Stimulated activated CD4-positive, alpha-beta T cell treated with anti-CD3 and anti-CD28 coated beads, TNF-alpha, amount 100 ng/mL, for 1 hour (primary cell): ENCODE measurements at regions not wholly inside any gene's neighbourhood (a gene's known extent, or its start where the extent isn't known, plus 50 kb on each side); places are given as distances from the start of the nearest gene placed in this dataset.

Experiments
- DNase-seq, 3 donors: peaks; one replicate each; pipeline ENCODE4 v3.0.0-alpha.2; 2020; ENCODE audit warnings: low read depth in 3 of 3, low spot score in 1 of 3

GRCh38 chr7:136807598-136807997 is 60.9 kb upstream of the CHRM2 start:
- DNase-seq: no peak

DNA sequence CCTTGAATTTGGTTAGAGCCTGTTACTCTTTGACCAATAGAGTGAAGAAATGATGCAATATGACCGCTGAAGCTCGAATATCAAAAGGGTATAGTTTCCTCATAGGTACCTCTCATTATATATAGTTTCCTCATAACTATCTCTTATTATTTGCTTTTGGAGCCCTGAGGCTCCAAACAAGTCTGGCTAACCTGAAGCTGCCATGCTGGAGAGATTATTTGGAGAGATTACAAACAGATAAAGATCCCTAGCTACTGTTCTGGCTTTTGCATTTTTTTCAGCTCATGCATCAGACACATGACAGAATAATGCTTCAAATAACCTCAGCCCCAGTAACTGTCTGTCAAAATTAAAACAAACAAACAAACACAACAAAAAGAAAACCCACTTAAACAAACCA is 65.4 kb upstream of the CHRM2 start:
- no peak for DNase-seq

- no peak for DNase-seq
Measured at GRCh38 chr7:136783934-136784333, 84.5 kb upstream of the CHRM2 start.

GRCh38 chr7:136741941-136742340 is 126.5 kb upstream of the CHRM2 start:
- DNase-seq: no peak

- DNase-seq: no peak
Measured at GRCh38 chr7:136728945-136729344, 139.5 kb upstream of the CHRM2 start.

DNA sequence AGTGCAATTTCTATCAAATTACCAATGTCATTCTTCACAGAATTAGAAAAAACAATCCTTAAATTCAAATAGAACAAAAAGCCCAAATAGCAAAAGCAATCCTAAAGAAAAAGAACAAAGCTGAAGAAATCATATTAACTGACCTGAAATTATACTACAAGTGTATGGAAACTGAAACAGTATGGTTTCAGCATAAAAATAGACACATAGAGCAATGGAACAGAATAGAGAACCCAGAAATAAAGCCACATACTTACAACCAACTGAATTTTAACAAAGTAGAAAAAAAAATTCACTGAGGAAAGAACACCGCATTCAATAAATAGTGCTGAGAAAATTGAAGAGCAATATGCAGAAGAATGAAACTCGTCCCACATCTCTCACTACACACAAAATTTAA is 142.0 kb upstream of the CHRM2 start:
- DNase-seq: no peak

DNA sequence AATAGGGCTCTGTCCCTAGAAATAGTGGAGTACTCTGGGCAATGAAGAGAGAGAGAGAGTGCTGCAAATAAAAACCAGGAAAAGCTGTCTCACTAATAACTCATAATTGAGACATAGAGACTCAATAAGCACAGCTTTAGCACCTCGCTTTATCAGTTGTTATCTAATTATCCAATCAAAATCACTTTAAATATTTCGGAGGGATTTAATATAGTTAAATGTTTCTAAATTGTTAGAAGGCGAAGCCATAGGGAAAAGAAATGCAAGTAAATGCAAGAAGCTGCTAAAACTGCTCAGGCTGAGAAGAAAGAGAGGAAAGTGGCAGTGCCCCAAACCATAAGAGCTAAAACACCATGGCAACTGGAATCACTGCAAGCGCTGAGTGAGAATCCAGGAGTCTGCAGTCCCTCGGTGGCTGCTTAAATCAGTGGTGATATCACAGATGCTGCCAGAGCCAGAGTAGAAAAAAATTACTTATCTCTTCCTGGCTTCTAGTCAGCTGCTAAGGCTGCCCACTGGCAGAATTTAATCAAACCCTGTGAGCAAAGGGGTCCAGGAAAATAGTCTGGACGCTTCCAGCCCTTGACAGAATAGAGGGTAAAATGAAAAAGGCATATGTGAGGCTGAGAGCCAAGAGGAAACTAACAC is 150.4 kb upstream of the CHRM2 start:
- DNase-seq: no peak

DNA sequence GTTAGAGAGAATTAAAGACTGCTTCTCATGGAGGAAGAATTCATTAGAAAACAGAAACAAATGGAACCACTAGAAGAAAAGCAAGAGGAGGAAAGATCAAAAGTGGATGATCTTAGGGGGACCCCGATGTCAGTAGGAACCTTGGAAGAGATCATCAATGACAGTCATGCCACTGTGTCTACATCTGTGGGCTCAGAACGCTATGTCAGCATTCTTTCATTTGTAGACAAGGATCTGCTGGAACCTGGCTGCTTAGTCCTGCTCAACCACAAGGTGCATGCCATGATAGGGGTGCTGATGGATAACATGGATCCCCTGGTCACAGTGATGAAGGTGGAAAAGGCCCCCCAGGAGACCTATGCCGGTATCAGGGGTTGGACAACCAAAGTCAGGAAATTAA is 154.4 kb upstream of the CHRM2 start:
- DNase-seq: no peak

DNA sequence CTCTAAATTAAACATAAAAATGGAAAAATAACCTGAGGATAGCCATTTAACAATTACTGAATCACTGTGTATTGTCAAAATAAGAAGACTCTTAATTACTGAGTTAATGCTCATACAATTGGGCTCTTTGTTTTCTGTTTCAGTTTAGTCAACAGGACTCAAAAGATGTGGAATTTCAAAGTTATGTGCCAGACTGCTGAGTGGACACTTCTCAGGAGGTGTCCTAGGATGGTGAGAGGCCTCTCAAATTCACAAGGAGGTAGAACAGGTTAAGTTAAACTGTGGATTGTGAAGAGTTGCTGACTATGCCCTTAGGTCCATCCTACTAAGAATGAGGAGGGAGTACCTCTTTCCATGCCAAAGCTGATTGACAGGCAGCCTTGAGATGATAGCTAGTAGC is 157.7 kb upstream of the CHRM2 start:
- no peak for DNase-seq

DNA sequence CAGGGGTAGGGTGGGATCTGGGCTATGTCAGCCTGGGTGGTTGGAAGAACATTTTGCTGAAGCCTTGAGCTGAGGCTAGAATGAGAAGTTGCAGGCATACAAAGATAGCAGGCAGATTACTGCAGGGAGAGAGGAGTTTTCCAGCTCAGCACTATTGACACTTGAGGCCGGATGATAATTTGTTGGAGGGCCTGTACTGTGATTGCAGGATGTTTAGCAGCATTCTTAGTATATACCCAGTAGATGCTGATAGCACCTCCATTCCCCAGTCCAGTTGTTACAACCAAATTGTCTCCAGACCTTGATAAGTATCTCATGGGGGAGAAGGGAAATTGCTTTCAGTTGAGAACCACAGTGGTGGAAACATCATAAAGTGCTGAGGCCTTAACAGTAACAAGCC is 158.6 kb upstream of the CHRM2 start:
- DNase-seq: no peak

GRCh38 chr7:136702913-136703312 is 165.5 kb upstream of the CHRM2 start:
- DNase-seq: no peak

GRCh38 chr7:136698977-136699376 is 169.5 kb upstream of the CHRM2 start:
- DNase-seq: no peak

DNA sequence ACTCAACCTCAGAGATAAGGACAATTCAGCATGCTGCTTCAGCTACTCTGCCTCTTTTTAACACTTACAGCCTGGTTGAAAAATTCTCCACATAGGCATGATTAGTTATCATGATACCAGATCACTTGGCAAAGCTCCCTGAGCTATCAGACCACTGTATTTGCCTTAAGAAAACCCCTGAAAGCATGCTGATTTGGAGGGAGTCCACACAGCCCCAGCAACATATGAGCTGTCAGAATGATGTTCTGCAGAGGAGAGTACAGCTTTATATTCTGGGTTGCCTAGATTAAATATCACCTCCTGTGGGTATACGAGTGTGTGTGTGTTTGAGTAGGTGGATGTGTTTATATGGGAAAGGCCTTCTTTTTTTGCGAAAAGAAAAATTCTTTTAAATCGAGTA is 170.2 kb upstream of the CHRM2 start:
- DNase-seq: no peak

- no peak for DNase-seq
Measured at GRCh38 chr7:136697271-136697670, 171.2 kb upstream of the CHRM2 start.

GRCh38 chr7:136693166-136694119 is 175.0 kb upstream of the CHRM2 start:
- DNase-seq: no peak

GRCh38 chr7:136692221-136692620 is 176.2 kb upstream of the CHRM2 start:
- DNase-seq: no peak

DNA sequence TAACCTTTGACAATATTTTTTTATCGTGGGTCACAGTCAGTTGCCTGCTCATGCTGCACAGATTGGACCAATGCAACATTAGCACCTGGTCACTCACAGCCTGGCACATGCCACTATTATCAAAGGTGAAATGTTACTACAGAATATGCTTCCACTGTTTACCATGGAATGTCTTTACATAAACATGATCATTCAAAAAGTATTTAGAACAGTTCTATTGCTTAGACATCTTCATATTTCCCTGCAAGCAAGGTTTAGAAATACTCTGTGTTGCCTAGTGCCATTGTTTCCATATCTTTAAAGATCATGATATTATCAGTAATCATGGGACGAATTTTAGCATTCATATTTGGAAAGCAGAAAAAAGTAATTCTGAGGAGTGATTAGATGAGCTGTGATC is 179.9 kb upstream of the CHRM2 start:
- DNase-seq: no peak

- DNase-seq: no peak
Measured at GRCh38 chr7:136687693-136688322, 180.6 kb upstream of the CHRM2 start.

GRCh38 chr7:136685501-136686173 is 182.8 kb upstream of the CHRM2 start:
- DNase-seq: no peak

DNA sequence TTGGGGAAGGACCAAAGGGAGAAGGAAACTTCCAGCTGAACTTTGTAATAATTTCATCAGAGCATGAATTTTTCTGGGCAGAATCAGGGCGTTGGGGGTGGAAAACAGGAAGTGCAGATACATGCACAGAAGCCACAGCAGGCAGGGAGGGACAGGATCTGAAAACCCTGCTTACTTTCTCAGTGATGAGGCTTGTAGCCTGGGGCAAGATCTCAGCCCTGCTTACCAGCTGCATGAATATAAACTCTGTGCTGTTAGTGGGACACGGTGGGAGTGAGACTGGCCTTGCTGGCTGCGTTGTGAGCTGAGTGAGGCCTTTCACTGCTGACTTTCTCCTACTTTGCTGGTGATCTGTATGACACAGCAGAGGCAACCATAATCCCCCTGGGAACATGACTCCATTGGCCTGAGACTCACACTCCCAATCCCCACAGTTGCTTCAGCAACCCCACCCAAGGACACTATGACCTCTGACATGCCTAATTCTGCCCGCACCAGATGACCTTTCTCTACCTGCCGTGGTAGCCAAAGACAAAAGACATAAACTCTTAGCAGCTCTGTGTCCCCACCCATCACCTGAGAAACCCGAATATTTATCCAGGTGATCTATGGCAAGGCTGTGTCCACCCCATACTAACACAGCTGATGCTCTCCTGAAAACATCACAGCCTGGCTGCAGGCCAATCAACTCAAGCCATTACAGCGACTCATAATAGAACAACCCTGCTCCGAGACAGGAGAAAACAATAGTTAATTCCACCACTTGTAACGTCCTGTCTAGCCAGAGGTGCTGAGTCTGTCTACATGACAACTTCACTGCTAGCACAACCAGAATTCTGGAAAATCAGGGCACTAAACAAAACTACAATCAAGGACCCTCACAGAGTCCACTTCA is 190.7 kb upstream of the CHRM2 start:
- no peak for DNase-seq

GRCh38 chr7:136667584-136667983 is 200.9 kb upstream of the CHRM2 start:
- no peak for DNase-seq
